Prostate gland (tissue), 2 donors: ENCODE measurements at regions not wholly inside any gene's neighbourhood (a gene's known extent, or its start where the extent isn't known, plus 50 kb on each side); places are given as distances from the start of the nearest gene placed in this dataset.

ENCODE experiments used
- CTCF ChIP-seq, 4 experiments: fragments of 200-600 bp in 2 of 4; fragments of 450-650 bp in 2 of 4; sonication (generic) in 2 of 4; IDR thresholded peaks; 1 replicate in 3 of 4; 2 replicates in 1 of 4; pipeline ENCODE4 v1.5.1; 2016 to 2019; ENCODE audit warnings: antibody characterized with exemption in 4 of 4, mild to moderate bottlenecking in 2 of 4, moderate library complexity in 2 of 4
- POLR2A ChIP-seq: fragments of 450-650 bp; IDR thresholded peaks from one replicate; pipeline ENCODE4 v1.6.1; 2016; ENCODE audit warnings: antibody characterized with exemption, mild to moderate bottlenecking
- POLR2AphosphoS5 ChIP-seq: sonication (generic); formaldehyde crosslinking; IDR thresholded peaks from one replicate; pipeline ENCODE4 v1.6.1; 2017; ENCODE audit warnings: antibody characterized with exemption

- no peak for TF ChIP-seq CTCF (IDR thresholded peaks at IDR 0.05)
- no peak for TF ChIP-seq POLR2AphosphoS5
- no peak for TF ChIP-seq POLR2A
Measured at GRCh38 chr4:128591482-128591881, 218.0 kb upstream of the JADE1 start.
